ENCODE measurements at regions not wholly inside any gene's neighbourhood (a gene's known extent, or its start where the extent isn't known, plus 50 kb on each side); places are given as distances from the start of the nearest gene placed in this dataset.

DNA sequence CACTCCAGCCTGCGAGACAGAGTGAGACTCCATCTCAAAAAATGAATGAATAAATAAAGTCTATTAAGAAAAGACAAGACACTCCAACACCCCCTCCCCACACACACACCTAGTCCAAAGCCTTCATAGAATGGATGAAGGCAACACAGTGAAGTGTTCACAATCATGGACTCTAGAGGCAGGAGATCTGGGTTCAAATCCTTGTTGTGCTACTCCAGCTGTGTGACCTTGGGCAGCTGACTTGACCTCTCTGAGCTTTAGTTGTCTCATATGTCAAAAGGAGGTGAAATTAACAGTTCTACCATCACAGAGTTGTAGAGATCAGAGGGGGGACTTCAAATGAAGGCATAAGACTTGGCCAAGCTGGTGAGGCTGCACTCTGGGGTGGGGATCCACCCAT, 95.8 kb upstream of the MAP1LC3B2 start:
- no peaks in the 10 kb centered on the region for H3K36me3 ChIP-seq (ENCODE audit: control insufficient read depth, insufficient read depth, low read length)
- no peaks in the 10 kb centered on the region for H3K4me1 ChIP-seq (ENCODE audit: control insufficient read depth, insufficient read depth, low read length, poor library complexity, severe bottlenecking)
- H3K27ac ChIP-seq (ENCODE audit: low read depth, low read length, severe bottlenecking), result no peak overlapping the region
- H3K9me3 ChIP-seq (ENCODE audit: control insufficient read depth, low read length), result no peaks in the 10 kb centered on the region
- H3K4me3 ChIP-seq (ENCODE audit: extremely low read depth, insufficient read depth, low read length, poor library complexity, severe bottlenecking), result no peak overlapping the region
- no CpG with 5 or more reads among the region's 1 CpG for WGBS, 2 experiments (ENCODE audit: insufficient coverage in 2 of 2)

DNA sequence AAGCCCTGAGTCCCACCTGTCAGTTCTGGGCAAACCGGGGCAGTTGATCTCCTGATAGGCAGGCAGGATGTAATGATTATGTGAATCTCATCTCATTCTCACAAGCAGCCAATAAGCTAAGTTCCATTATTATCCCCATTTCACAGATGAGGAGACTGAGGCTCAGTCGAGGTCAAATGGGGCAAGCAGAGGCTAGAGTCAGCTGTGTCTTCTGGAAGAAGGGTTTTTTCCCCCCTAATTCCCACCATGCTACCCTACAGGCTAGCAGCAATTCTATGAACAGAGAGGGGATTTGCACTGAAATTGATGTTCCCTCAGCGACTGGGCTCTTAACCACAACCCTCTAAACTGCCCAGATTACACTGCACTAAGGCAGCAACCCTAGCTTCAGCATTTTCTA, 93.8 kb upstream of the MAP1LC3B2 start:
- H3K9me3 ChIP-seq (ENCODE audit: control insufficient read depth, low read length), result no peaks in the 10 kb centered on the region
- no peaks in the 10 kb centered on the region for H3K4me1 ChIP-seq (ENCODE audit: control insufficient read depth, insufficient read depth, low read length, poor library complexity, severe bottlenecking)
- H3K4me3 ChIP-seq (ENCODE audit: extremely low read depth, insufficient read depth, low read length, poor library complexity, severe bottlenecking), result no peak overlapping the region
- whole genome bisulfite sequencing, 2 experiments (ENCODE audit: insufficient coverage in 2 of 2), result 80% methylated on average over 1 of the region's 3 CpGs; no CpG with 5 or more reads in 1 of the 2 experiments
- H3K27ac ChIP-seq (ENCODE audit: low read depth, low read length, severe bottlenecking), result no peak overlapping the region
- no peaks in the 10 kb centered on the region for H3K36me3 ChIP-seq (ENCODE audit: control insufficient read depth, insufficient read depth, low read length)

DNA sequence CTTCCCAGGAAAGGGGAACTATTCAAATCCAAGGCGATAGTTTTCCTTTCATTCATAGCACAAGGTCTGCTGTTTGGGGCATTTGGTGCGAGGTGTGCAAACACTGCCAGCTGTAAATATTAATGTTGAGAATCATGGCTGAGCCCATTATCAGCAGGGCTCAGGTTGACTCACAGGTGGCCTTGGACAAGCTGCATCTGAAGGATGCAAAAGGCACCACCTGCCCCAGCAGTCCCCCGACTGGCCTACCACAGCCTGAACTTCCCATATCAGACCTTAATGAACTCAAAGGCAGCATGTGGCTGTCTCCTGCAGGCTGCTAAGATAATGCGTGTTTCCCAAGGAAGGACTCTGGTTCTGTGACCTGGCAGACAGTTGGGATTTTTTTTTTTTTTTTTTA, 93.3 kb upstream of the MAP1LC3B2 start:
- no peak overlapping the region for H3K27ac ChIP-seq (ENCODE audit: low read depth, low read length, severe bottlenecking)
- no peak overlapping the region for H3K4me3 ChIP-seq (ENCODE audit: extremely low read depth, insufficient read depth, low read length, poor library complexity, severe bottlenecking)
- 83 to 100% methylated on average over 2 to 3 of the region's 4 CpGs for WGBS, 2 experiments (ENCODE audit: insufficient coverage in 2 of 2)
- no peaks in the 10 kb centered on the region for H3K9me3 ChIP-seq (ENCODE audit: control insufficient read depth, low read length)
- no peaks in the 10 kb centered on the region for H3K36me3 ChIP-seq (ENCODE audit: control insufficient read depth, insufficient read depth, low read length)
- H3K4me1 ChIP-seq (ENCODE audit: control insufficient read depth, insufficient read depth, low read length, poor library complexity, severe bottlenecking), result no peaks in the 10 kb centered on the region

DNA sequence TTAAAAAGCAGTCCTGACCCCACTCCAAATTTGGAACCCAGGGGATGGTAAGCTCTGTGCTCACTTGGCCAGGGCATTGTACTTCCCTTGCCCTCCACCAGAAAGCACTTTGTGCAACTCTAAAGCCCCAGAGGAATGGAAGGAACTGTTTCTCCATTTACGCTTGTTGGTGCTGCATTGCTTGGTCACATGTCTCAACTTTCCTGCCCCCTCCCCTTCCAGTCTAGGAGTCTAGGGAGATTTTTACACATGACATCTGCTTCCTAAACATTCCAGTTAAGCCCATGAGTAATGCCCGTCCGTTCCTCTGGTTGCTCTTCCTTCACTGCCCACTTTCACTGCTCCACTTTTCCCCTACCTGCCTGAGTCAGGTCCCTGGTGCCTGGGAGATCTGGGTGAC, 92.6 kb upstream of the MAP1LC3B2 start:
- Histone ChIP-seq H3K9me3 (ENCODE audit: control insufficient read depth, low read length) (no peaks in the 10 kb centered on the region), H3K4me1 (ENCODE audit: control insufficient read depth, insufficient read depth, low read length, poor library complexity, severe bottlenecking) (no peaks in the 10 kb centered on the region), H3K27ac (ENCODE audit: low read depth, low read length, severe bottlenecking) (no peak overlapping the region), H3K4me3 (ENCODE audit: extremely low read depth, insufficient read depth, low read length, poor library complexity, severe bottlenecking) (no peak overlapping the region), H3K36me3 (ENCODE audit: control insufficient read depth, insufficient read depth, low read length) (no peaks in the 10 kb centered on the region)
- 79 to 100% methylated on average over 2 of the region's 3 CpGs for WGBS, 2 experiments (ENCODE audit: insufficient coverage in 2 of 2)

DNA sequence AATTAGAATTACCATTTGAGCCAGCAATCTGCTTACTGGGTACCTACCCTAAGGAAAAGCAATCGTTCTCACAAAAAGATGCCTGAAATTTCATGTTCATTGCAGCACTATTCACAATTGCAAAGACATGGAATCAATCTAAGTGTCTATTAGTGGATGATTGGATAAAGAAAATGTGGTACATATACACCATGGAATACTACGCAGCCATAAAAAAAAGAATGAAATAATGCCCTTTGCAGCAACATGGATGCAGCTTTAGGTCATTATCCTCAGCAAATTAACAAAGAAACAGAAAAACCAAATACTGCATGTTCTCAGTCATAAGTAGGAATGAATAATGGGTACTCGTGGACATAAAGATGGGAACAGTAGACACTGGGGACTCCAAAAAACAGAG, 89.8 kb upstream of the MAP1LC3B2 start:
- Histone ChIP-seq H3K4me3 (ENCODE audit: extremely low read depth, insufficient read depth, low read length, poor library complexity, severe bottlenecking) (no peak overlapping the region), H3K36me3 (ENCODE audit: control insufficient read depth, insufficient read depth, low read length) (no peaks in the 10 kb centered on the region), H3K9me3 (ENCODE audit: control insufficient read depth, low read length) (no peaks in the 10 kb centered on the region), H3K4me1 (ENCODE audit: control insufficient read depth, insufficient read depth, low read length, poor library complexity, severe bottlenecking) (no peaks in the 10 kb centered on the region), H3K27ac (ENCODE audit: low read depth, low read length, severe bottlenecking) (no peak overlapping the region)
- WGBS, 2 experiments (ENCODE audit: insufficient coverage in 2 of 2), result 100% methylated on average over 1 to 2 of the region's 3 CpGs

DNA sequence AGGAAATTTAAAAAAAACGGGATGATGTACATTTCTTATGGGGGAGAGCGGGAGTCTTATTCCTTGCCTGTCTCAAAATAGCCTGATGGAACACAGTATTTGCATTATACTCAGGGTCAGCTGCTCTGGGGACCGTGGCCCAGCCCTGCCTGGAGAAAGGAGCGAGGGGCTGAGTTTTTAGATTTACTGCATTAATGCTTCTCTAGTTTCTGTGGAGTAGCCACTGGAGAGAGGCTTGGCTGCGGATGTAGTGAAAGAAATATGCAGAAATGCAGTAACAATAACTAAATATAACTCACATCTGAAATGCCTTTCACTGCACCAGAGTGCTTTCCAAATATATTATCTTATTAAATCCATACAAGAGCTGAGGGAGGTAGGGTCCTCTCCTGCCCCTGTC, 87.6 kb upstream of the MAP1LC3B2 start:
- H3K27ac ChIP-seq (ENCODE audit: low read depth, low read length, severe bottlenecking), result no peak overlapping the region
- 91 to 95% methylated on average over 3 to 4 of the region's 5 CpGs for WGBS, 2 experiments (ENCODE audit: insufficient coverage in 2 of 2)
- H3K9me3 ChIP-seq (ENCODE audit: control insufficient read depth, low read length), result peaks cover 7% of the 10 kb centered on the region
- H3K36me3 ChIP-seq (ENCODE audit: control insufficient read depth, insufficient read depth, low read length), result no peaks in the 10 kb centered on the region
- H3K4me1 ChIP-seq (ENCODE audit: control insufficient read depth, insufficient read depth, low read length, poor library complexity, severe bottlenecking), result no peaks in the 10 kb centered on the region
- no peak overlapping the region for H3K4me3 ChIP-seq (ENCODE audit: extremely low read depth, insufficient read depth, low read length, poor library complexity, severe bottlenecking)

DNA sequence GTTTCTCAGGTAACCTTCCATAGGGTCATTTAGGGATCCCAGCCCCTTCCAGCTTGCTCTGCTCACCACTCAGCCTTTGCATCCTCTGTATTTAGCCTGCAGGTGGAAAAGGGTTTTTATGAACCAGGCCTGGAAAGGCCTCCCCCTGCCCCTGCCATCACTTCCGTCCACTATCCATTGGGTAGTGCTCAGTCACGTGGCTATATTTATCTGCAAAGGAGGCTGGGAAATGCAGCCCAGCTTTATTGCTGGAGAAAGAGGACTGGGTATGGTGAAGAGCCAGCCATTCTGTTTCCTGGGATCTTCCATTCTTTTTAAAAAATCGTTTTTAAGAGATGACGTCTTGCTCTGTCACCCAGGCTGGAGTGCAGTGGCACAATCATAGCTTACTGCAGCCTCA, 87.0 kb upstream of the MAP1LC3B2 start:
- Histone ChIP-seq H3K27ac (ENCODE audit: low read depth, low read length, severe bottlenecking) (no peak overlapping the region), H3K4me3 (ENCODE audit: extremely low read depth, insufficient read depth, low read length, poor library complexity, severe bottlenecking) (no peak overlapping the region), H3K36me3 (ENCODE audit: control insufficient read depth, insufficient read depth, low read length) (no peaks in the 10 kb centered on the region), H3K9me3 (ENCODE audit: control insufficient read depth, low read length) (peaks cover 9% of the 10 kb centered on the region), H3K4me1 (ENCODE audit: control insufficient read depth, insufficient read depth, low read length, poor library complexity, severe bottlenecking) (no peaks in the 10 kb centered on the region)
- WGBS, 2 experiments (ENCODE audit: insufficient coverage in 2 of 2), result 76 to 86% methylated on average over 2 to 4 of the region's 4 CpGs

DNA sequence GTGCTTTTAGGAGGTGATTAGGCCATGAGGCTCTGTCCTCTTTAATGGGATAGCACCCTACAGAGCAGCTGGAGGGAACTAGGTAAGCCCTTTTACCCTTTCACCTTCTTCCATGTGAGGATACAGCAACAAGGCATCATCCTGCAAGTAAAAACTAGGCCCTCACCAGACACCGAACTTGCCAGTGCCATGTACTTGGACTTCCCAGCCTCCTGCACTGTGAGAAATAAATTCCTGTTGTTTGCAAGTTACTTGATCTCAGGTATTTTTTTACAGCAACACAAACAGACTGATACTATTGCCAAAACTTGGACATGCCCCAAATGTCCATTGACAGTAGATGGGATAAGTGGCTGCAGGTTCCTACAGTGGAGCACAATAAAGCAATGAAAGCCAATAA, 85.8 kb upstream of the MAP1LC3B2 start:
- Histone ChIP-seq H3K36me3 (ENCODE audit: control insufficient read depth, insufficient read depth, low read length) (no peaks in the 10 kb centered on the region), H3K27ac (ENCODE audit: low read depth, low read length, severe bottlenecking) (no peak overlapping the region), H3K9me3 (ENCODE audit: control insufficient read depth, low read length) (peaks cover 17% of the 10 kb centered on the region), H3K4me1 (ENCODE audit: control insufficient read depth, insufficient read depth, low read length, poor library complexity, severe bottlenecking) (no peaks in the 10 kb centered on the region), H3K4me3 (ENCODE audit: extremely low read depth, insufficient read depth, low read length, poor library complexity, severe bottlenecking) (no peak overlapping the region)
- WGBS, 2 experiments (ENCODE audit: insufficient coverage in 2 of 2), result 83% methylated on average over 1 of the region's 1 CpG; no CpG with 5 or more reads in 1 of the 2 experiments

DNA sequence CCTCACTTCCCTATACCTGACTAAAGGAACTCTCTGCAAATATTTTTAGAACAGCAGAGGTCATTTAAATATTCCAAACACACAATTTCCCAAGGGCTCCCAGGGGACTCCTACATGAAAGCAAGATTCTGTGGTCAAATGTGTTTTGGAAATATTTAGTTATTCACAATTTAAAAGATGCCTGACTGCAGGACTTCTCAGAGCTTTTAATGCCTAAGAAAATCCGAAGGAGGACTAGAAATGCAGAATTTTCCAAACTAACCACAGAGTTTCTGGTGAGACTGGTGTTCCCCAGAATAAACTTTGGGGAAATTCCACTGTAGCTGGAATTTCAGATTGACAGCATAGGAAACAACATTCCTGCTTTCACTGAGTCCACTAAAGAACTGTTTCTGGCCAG, 84.8 kb upstream of the MAP1LC3B2 start:
- no peak overlapping the region for H3K27ac ChIP-seq (ENCODE audit: low read depth, low read length, severe bottlenecking)
- peaks cover 25% of the 10 kb centered on the region for H3K9me3 ChIP-seq (ENCODE audit: control insufficient read depth, low read length)
- H3K4me3 ChIP-seq (ENCODE audit: extremely low read depth, insufficient read depth, low read length, poor library complexity, severe bottlenecking), result no peak overlapping the region
- no peaks in the 10 kb centered on the region for H3K4me1 ChIP-seq (ENCODE audit: control insufficient read depth, insufficient read depth, low read length, poor library complexity, severe bottlenecking)
- H3K36me3 ChIP-seq (ENCODE audit: control insufficient read depth, insufficient read depth, low read length), result no peaks in the 10 kb centered on the region
- WGBS, 2 experiments (ENCODE audit: insufficient coverage in 2 of 2), result 67 to 100% methylated on average over 1 of the region's 1 CpG

DNA sequence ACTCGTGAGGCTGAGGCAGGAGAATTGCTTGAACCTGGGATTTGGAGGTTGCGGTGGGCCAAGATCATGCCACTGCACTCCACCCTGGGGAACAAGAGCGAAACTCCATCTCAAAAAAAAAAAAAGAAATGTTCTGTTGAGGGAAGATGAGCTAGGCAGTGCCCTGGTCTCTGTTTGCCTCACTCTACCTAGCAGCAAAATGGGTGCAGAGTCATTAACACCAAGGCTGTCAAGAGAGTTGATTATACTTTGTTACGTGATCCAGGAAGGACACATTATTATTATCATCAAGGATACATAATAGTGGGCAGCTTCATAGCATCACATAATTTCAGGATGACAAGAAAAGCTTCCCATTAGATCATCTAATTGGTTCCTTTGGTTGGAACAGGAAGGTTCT, 84.3 kb upstream of the MAP1LC3B2 start:
- Histone ChIP-seq H3K4me3 (ENCODE audit: extremely low read depth, insufficient read depth, low read length, poor library complexity, severe bottlenecking) (no peak overlapping the region), H3K36me3 (ENCODE audit: control insufficient read depth, insufficient read depth, low read length) (no peaks in the 10 kb centered on the region), H3K27ac (ENCODE audit: low read depth, low read length, severe bottlenecking) (no peak overlapping the region), H3K4me1 (ENCODE audit: control insufficient read depth, insufficient read depth, low read length, poor library complexity, severe bottlenecking) (no peaks in the 10 kb centered on the region), H3K9me3 (ENCODE audit: control insufficient read depth, low read length) (peaks cover 25% of the 10 kb centered on the region)
- WGBS, 2 experiments (ENCODE audit: insufficient coverage in 2 of 2), result no CpG with 5 or more reads among the region's 4 CpGs

DNA sequence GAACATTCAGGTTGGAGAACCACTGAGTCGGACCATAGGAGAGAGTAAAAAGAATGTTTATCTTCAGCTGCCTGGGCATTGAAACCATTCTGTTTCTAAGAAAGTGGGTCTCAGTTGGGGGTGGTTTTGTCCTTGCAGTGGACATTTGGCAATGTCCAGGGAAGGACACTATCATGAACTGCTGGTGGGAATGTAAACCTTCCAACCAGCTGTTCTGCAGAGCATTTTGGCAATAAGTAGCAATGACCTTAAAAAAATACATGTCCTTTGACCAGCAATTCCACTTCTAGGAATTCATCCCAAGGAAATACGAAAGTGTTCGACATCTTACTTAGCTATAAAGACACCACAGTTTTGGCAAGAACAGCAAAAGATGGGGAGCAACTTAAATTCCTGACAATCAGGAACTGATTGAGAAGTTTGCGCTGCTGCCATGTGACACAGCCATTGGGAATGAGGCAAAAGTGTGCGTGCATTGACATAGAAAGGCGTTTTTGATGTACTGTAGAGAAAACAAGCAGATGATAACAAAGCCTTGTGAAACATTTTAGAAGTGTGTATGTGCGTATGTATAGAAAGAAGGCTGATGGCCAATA, 82.9 kb upstream of the MAP1LC3B2 start:
- H3K4me1 ChIP-seq (ENCODE audit: control insufficient read depth, insufficient read depth, low read length, poor library complexity, severe bottlenecking), result no peaks in the 10 kb centered on the region
- peaks cover 25% of the 10 kb centered on the region for H3K9me3 ChIP-seq (ENCODE audit: control insufficient read depth, low read length)
- no peak overlapping the region for H3K27ac ChIP-seq (ENCODE audit: low read depth, low read length, severe bottlenecking)
- no peaks in the 10 kb centered on the region for H3K36me3 ChIP-seq (ENCODE audit: control insufficient read depth, insufficient read depth, low read length)
- WGBS, 2 experiments (ENCODE audit: insufficient coverage in 2 of 2), result 92 to 93% methylated on average over 6 to 7 of the region's 7 CpGs
- no peak overlapping the region for H3K4me3 ChIP-seq (ENCODE audit: extremely low read depth, insufficient read depth, low read length, poor library complexity, severe bottlenecking)

Data from mesodermal cell (in vitro differentiated cells).